Jurkat, Clone E6-1 (cell line): ENCODE measurements at regions not wholly inside any gene's neighbourhood (a gene's known extent, or its start where the extent isn't known, plus 50 kb on each side); places are given as distances from the start of the nearest gene placed in this dataset.

Source experiments
- DNase-seq: peaks from one replicate; pipeline ENCODE4 v3.0.0-alpha.2; 2011; ENCODE audit warnings: low read depth, low spot score
- H3K4me3 ChIP-seq: 2 replicates; pipeline ENCODE4 v1.5.1; 2011; ENCODE audit warnings: mild to moderate bottlenecking, low read length, control low read depth, moderate library complexity

GRCh38 chr6:1077478-1078416 lies 234.2 kb upstream of the FOXQ1 start:
- no peak for DNase-seq
- H3K4me3 ChIP-seq: no peak overlapping the region

DNA sequence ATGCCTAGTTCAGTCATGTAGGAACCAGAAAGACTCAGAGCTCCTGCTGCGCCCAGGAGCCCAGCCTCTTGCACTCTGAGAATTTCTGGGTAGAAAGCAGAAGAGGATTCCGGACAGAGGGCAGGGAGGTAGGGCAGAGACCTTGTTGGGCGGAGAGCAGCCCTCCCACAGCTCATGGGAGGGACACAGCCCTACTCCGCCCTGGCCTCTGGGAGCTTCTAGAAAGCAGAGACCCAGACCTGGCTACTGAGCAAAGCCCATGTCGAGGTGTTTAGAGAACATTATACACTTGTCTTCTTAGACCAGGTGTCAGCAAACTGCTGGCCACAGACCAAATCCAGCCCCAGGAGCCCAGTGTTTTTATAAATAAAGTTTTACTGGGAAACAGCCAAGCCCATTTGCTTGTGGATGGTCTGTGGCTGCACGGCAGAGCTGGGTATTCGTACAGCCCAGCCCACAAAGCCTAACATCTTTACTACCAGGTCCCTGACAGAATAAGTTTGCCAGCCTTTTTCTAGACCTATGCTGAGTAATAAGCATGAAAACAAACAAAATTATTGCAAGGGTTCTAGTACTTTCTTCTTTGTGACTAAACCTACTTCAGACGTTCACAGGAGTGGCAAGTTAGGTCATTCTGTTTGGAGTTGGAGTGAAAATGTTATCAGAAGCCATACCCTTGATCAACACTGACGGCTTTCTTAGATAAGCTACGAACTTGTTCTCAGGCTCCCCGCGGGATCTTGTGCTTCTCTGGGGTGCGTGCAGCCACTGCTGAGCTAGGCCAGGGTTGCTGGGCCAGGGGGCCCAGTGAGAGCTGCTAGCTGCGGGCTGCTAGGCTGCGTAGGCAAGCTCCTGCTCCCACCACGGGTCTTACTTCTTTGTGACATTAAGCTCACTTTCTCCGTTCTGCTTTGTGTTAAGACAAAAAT lies 235.1 kb upstream of the FOXQ1 start:
- DNase-seq: no peak
- no peak overlapping the region for H3K4me3 ChIP-seq

DNA sequence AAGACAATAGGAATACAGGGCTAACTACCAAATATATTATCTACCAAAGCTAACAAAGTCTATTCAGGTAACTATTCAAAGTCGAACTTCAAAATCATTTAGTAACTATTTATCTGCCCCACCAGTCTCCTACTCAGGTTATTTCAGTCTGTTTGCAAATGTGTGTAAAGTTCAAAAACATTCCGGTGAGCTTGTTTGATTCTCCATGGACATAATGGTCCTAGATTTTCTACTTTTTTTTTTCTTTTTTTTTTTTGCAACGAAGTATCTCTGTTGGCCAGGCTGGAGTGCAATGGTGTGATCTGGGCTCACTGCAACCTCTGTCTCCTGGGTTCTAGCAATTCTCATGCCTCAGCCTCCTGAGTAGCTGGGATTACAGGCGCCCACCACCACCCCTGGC lies 236.0 kb upstream of the FOXQ1 start:
- no peak for DNase-seq
- no peak overlapping the region for H3K4me3 ChIP-seq

- no peak overlapping the region for H3K4me3 ChIP-seq
- no peak for DNase-seq
Measured at GRCh38 chr6:1075444-1075843, 236.5 kb upstream of the FOXQ1 start.

GRCh38 chr6:1070085-1070521 lies 241.8 kb upstream of the FOXQ1 start:
- DNase-seq: no peak
- H3K4me3 ChIP-seq: no peak overlapping the region

DNA sequence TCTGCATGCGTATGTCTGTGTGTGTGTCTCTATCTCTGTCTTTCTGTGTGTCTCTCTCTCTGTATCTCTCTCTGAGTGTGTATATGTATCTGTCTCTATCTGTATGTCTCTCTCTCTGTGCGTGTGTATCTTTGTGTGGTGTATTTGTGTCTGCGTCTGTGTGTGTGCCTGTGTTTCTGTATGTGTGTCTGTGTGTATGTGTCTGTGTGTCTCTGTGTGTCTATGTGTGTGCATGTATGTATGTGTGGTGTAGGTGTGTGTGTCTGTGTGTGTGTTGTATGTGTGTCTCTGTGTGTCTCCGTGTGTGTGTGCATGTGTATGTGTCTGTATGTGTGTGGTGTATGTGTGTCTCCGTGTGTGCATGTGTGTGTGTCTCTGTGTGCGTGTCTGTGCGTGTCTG lies 243.0 kb upstream of the FOXQ1 start:
- H3K4me3 ChIP-seq: no peak overlapping the region
- DNase-seq: no peak

DNA sequence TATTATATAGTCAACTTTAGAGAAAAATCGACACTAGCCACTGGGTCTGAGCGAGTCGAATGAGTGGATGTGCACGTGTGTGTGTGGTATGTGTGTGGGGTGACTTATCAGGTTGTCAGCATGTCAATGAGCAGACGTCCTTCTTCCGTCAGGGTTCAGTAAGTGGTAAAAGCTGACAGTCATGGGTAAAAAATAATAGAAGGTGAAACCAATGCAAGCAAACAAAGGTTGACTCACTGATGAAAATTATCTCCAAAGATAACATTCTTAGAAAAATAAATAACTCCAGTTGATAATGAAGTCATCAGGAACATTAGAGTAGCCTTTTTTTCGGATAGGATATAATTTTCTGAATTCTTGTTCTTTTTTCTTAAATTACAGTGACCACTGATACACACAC lies 243.8 kb upstream of the FOXQ1 start:
- no peak for DNase-seq
- H3K4me3 ChIP-seq: no peak overlapping the region

GRCh38 chr6:1067346-1067745 lies 244.6 kb upstream of the FOXQ1 start:
- H3K4me3 ChIP-seq: no peak overlapping the region
- no peak for DNase-seq

GRCh38 chr6:1066449-1067090 lies 245.3 kb upstream of the FOXQ1 start:
- H3K4me3 ChIP-seq: no peak overlapping the region
- no peak for DNase-seq

- no peak for DNase-seq
- no peak overlapping the region for H3K4me3 ChIP-seq
Measured at GRCh38 chr6:1065986-1066385, 245.9 kb upstream of the FOXQ1 start.

GRCh38 chr6:1063671-1064355 lies 248.1 kb upstream of the FOXQ1 start:
- no peak overlapping the region for H3K4me3 ChIP-seq
- DNase-seq: no peak

DNA sequence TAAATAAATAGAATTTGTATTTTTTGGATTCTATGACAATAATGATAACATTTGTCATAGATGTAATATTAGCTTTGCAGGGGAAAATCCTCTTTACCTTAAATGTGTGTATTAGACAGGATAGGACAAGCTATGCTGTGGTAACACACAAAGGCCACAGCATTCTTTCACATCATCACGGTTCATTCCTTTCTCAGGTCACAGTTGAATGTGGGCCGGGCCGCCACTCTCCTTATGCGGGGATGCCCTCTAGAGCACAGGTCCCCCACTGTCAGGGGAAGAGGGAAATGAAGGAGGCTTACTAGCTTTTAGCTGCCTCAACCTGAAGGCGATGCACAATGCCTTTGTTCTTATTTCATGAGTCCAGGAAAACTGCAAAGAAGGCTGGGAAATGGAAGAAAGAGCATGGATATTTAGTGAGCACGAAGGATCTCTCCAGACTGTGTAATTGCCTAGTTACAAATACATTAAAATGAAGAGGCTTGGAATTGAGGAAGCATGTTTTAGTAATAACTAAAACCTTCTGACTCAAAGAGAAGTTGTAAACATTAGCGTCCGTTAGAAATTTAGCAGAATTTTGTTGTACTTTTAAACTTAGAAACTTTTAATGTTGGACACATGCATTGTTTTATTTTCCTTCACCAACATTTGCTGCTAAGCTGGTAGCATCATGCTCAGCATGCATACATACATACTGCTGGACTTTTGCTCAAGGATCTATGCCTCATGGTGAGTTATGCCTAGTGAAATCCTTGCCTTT lies 248.9 kb upstream of the FOXQ1 start:
- DNase-seq: peak; percentile 9
- no peak overlapping the region for H3K4me3 ChIP-seq

- no peak overlapping the region for H3K4me3 ChIP-seq
- DNase-seq: no peak
Measured at GRCh38 chr6:1059596-1059995, 252.3 kb upstream of the FOXQ1 start.

- no peak overlapping the region for H3K4me3 ChIP-seq
- DNase-seq: no peak
Measured at GRCh38 chr6:1057490-1058135, 254.3 kb upstream of the FOXQ1 start.

- no peak overlapping the region for H3K4me3 ChIP-seq
- no peak for DNase-seq
Measured at GRCh38 chr6:1055015-1055921, 256.6 kb upstream of the FOXQ1 start.

GRCh38 chr6:1054653-1055014 lies 257.3 kb upstream of the FOXQ1 start:
- DNase-seq: no peak
- no peak overlapping the region for H3K4me3 ChIP-seq

GRCh38 chr6:1053586-1053985 lies 258.3 kb upstream of the FOXQ1 start:
- DNase-seq: no peak
- no peak overlapping the region for H3K4me3 ChIP-seq
